ENCODE measurements at regions not wholly inside any gene's neighbourhood (a gene's known extent, or its start where the extent isn't known, plus 50 kb on each side); places are given as distances from the start of the nearest gene placed in this dataset.

DNA sequence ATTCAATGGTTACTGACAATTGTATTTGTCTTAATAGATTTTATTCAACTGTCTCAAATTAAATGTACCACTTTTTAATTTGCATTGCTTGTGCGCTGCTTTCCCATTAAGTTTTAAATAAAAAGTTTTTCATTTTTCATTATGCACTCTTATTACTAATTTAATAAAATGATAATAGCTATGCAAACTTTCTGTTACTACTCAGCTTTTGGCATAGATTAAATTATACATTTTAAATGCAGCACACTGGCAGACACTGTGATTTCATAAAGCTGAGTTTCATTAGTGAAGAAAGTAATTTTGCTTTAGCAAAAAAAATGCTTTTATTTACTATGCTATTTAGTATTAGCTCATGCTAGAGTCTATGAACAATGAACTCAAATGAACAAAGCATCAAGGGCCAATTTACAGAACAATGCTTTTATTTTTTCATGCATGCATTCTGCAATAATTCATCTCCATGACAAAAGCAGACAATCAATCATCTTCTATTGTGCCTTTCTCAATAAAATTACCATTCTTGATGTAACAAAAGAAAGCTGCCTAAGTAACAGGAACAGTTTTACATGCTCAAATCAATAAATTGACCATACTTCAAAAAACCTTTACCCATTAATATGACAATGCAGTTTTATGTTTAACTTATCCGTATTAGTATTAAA, 595.2 kb upstream of the ARRDC3 start:
- Histone ChIP-seq H2AFZ (no peak overlapping the region), H3K4me2 (peak overlapping the region; percentile 50), H3K4me1 (ENCODE audit: insufficient read depth) (peaks cover 49% of the 10 kb centered on the region), H3K27me3 (ENCODE audit: insufficient read depth) (no peaks in the 10 kb centered on the region), H3K4me3 (no peak overlapping the region), H3F3A (replicated peaks; ENCODE audit: low read depth) (no peaks in the 10 kb centered on the region), H3K36me3 (ENCODE audit: insufficient read depth) (no peaks in the 10 kb centered on the region), H3K9me2 (ENCODE audit: insufficient read depth) (no peaks in the 10 kb centered on the region), H3K27ac (ENCODE audit: low read depth) (no peak overlapping the region), H4K20me1 (replicated peaks; ENCODE audit: insufficient read depth) (no peaks in the 10 kb centered on the region), H3K79me2 (replicated peaks; ENCODE audit: insufficient read depth) (no peaks in the 10 kb centered on the region)
- Mint-ChIP-seq H3K36me3 (ENCODE audit: low read depth) (no peaks in the 10 kb centered on the region; the same call in 2 of the 3 replicates), H3K27ac (no peak overlapping the region), H3K4me1 (peaks cover 28% of the 10 kb centered on the region), H3K4me3 (no peak overlapping the region), H3K9me3 (no peaks in the 10 kb centered on the region), H3K27me3 (ENCODE audit: insufficient read depth, low read depth, poor library complexity) (no peaks in the 10 kb centered on the region)
- DNase-seq (ENCODE audit: low spot score) (no peak), ATAC-seq (no peak)
- TF ChIP-seq NANOG (IDR thresholded peaks at IDR 0.05; ENCODE audit: borderline replicate concordance) (peak; percentile 88; the same call in 1 of the 2 replicates), EZH2 (IDR thresholded peaks at IDR 0.05; ENCODE audit: low read depth, unreplicated experiment) (no peak)

DNA sequence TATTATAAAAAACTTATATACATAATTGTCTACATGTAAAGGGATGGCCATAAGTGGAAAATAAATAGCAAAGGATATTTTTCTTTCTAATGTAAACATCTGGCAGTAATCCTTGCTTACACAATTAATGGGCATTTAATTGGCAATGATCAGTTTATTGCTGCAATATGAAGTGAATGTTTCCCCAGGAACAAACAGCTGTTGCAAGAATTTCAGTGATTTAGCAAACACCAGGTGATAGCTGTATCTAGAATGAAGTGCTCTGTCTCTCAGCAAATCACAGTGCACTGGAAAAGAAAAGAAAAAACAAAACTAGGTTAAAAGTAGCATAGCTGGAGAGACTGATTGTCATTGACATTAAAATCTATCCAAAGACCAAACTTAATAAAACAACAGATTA, 594.5 kb upstream of the ARRDC3 start:
- H3K4me2 ChIP-seq, result no peak overlapping the region
- Mint-ChIP-seq H3K4me3 (no peak overlapping the region), H3K27me3 (ENCODE audit: insufficient read depth, low read depth, poor library complexity) (no peaks in the 10 kb centered on the region), H3K9me3 (no peaks in the 10 kb centered on the region), H3K27ac (peak overlapping the region; percentile 87), H3K4me1 (peaks cover 28% of the 10 kb centered on the region), H3K36me3 (ENCODE audit: low read depth) (no peaks in the 10 kb centered on the region; the same call in 2 of the 3 replicates)
- H3K79me2 ChIP-seq (replicated peaks; ENCODE audit: insufficient read depth), result no peaks in the 10 kb centered on the region
- no peaks in the 10 kb centered on the region for H3K27me3 ChIP-seq (ENCODE audit: insufficient read depth)
- H3K9me2 ChIP-seq (ENCODE audit: insufficient read depth), result no peaks in the 10 kb centered on the region
- no peak overlapping the region for H3K27ac ChIP-seq (ENCODE audit: low read depth)
- no peak overlapping the region for H3K4me3 ChIP-seq
- no peak overlapping the region for H2AFZ ChIP-seq
- peaks cover 49% of the 10 kb centered on the region for H3K4me1 ChIP-seq (ENCODE audit: insufficient read depth)
- no peak for ATAC-seq
- H3K36me3 ChIP-seq (ENCODE audit: insufficient read depth), result no peaks in the 10 kb centered on the region
- no peaks in the 10 kb centered on the region for H4K20me1 ChIP-seq (replicated peaks; ENCODE audit: insufficient read depth)
- no peaks in the 10 kb centered on the region for H3F3A ChIP-seq (replicated peaks; ENCODE audit: low read depth)
- DNase-seq (ENCODE audit: low spot score), result no peak
- TF ChIP-seq, protein P1, sequence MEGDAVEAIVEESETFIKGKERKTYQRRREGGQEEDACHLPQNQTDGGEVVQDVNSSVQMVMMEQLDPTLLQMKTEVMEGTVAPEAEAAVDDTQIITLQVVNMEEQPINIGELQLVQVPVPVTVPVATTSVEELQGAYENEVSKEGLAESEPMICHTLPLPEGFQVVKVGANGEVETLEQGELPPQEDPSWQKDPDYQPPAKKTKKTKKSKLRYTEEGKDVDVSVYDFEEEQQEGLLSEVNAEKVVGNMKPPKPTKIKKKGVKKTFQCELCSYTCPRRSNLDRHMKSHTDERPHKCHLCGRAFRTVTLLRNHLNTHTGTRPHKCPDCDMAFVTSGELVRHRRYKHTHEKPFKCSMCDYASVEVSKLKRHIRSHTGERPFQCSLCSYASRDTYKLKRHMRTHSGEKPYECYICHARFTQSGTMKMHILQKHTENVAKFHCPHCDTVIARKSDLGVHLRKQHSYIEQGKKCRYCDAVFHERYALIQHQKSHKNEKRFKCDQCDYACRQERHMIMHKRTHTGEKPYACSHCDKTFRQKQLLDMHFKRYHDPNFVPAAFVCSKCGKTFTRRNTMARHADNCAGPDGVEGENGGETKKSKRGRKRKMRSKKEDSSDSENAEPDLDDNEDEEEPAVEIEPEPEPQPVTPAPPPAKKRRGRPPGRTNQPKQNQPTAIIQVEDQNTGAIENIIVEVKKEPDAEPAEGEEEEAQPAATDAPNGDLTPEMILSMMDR (conservative IDR thresholded peaks at IDR 0.05; ENCODE audit: low read depth in 2 of 2), result no peak
- no peak for TF ChIP-seq STAT1 (IDR thresholded peaks at IDR 0.05; ENCODE audit: unreplicated experiment)
- TF ChIP-seq ZNF331 (CRISPR knock-in tag; IDR thresholded peaks at IDR 0.05; ENCODE audit: low read depth), result no peak
- no peak for TF ChIP-seq ZNF114 (CRISPR knock-in tag; IDR thresholded peaks at IDR 0.05)
- TF ChIP-seq, protein P2, sequence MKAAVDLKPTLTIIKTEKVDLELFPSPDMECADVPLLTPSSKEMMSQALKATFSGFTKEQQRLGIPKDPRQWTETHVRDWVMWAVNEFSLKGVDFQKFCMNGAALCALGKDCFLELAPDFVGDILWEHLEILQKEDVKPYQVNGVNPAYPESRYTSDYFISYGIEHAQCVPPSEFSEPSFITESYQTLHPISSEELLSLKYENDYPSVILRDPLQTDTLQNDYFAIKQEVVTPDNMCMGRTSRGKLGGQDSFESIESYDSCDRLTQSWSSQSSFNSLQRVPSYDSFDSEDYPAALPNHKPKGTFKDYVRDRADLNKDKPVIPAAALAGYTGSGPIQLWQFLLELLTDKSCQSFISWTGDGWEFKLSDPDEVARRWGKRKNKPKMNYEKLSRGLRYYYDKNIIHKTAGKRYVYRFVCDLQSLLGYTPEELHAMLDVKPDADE (IDR thresholded peaks at IDR 0.05), result no peak
- TF ChIP-seq, protein P3, sequence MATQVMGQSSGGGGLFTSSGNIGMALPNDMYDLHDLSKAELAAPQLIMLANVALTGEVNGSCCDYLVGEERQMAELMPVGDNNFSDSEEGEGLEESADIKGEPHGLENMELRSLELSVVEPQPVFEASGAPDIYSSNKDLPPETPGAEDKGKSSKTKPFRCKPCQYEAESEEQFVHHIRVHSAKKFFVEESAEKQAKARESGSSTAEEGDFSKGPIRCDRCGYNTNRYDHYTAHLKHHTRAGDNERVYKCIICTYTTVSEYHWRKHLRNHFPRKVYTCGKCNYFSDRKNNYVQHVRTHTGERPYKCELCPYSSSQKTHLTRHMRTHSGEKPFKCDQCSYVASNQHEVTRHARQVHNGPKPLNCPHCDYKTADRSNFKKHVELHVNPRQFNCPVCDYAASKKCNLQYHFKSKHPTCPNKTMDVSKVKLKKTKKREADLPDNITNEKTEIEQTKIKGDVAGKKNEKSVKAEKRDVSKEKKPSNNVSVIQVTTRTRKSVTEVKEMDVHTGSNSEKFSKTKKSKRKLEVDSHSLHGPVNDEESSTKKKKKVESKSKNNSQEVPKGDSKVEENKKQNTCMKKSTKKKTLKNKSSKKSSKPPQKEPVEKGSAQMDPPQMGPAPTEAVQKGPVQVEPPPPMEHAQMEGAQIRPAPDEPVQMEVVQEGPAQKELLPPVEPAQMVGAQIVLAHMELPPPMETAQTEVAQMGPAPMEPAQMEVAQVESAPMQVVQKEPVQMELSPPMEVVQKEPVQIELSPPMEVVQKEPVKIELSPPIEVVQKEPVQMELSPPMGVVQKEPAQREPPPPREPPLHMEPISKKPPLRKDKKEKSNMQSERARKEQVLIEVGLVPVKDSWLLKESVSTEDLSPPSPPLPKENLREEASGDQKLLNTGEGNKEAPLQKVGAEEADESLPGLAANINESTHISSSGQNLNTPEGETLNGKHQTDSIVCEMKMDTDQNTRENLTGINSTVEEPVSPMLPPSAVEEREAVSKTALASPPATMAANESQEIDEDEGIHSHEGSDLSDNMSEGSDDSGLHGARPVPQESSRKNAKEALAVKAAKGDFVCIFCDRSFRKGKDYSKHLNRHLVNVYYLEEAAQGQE (IDR thresholded peaks at IDR 0.05; ENCODE audit: unreplicated experiment), result no peak
- no peak for TF ChIP-seq EZH2phosphoT487 (IDR thresholded peaks at IDR 0.05; ENCODE audit: unreplicated experiment)
- no peak for TF ChIP-seq POLR2AphosphoS5 (IDR thresholded peaks at IDR 0.05; ENCODE audit: low read depth)
- no peak for TF ChIP-seq JUNB (IDR thresholded peaks at IDR 0.05; ENCODE audit: unreplicated experiment)

Measured in GM23338 (cell line).